ENCODE measurements at regions not wholly inside any gene's neighbourhood (a gene's known extent, or its start where the extent isn't known, plus 50 kb on each side); places are given as distances from the start of the nearest gene placed in this dataset.
A peak's percentile ranks its signal among the peaks of the same experiment; 100 is the strongest.
"Not testable (repeated sequence)": the region's sequence is repeated elsewhere in the genome, so short reads cannot be mapped to it uniquely, and the experiment has no call there.

DNA sequence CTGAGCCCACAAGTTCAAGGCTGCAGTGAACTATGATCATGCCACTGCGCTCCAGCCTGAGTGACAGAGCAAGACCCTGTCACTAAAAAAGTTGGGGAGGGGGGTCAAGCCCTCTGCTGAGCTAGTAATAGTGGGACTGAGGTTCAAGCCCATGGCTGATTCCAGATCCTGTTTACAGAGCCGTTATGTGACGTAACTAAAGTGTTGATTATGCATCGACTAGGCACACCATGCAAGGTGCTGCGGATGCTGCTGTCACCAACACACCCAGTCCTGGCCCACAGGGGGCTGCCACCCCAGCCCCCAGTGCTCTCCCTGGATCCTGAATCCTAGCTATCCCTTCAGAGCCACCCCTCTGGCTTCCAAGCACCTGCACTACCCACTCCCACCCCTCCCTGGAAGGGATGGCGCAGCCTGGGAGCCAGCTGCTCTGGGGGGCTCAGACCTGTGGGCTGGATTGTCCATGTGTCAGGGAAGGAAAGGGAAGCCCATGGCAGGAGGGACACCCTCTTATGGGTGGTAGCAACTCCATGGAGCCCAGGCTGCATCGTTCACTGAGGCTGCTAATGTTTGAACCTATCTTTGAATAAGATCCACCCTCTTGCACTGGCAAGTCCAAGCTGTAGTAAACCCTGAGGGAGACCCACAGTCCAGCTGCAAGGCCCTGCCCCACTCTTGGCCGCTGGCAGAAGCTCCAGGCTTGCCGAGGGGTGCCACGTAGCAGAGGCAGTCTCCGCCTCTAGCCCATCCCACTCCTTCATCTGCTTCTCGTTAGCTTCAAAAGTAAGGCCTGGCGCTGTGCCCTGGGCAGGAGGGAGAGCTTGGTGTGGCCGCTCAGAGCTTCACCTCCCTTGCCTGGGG, 95.0 kb downstream of the SNX5 start:
- peak; percentile 94 for DNase-seq (ENCODE audit: low spot score)

DNA sequence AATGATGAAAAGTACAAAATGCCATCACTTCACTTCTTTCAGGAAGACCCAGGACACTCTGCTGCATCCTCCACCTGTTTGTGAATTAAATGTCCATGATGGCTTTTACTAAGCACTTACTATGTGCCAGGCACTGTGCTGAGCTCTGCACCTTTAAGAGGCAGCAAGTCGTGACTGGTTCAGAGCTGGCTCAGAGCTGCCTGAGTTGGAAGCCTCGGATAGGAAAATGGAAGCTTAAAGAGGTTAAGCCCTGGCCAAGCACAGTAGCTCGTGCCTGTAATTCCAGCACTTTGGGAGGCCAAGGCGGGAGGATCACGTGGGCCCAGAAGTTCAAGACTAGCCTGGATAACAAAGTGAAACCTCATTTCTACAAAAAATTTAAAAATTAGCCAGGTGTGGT, 95.6 kb downstream of the SNX5 start:
- no peak for DNase-seq (ENCODE audit: low spot score)

DNA sequence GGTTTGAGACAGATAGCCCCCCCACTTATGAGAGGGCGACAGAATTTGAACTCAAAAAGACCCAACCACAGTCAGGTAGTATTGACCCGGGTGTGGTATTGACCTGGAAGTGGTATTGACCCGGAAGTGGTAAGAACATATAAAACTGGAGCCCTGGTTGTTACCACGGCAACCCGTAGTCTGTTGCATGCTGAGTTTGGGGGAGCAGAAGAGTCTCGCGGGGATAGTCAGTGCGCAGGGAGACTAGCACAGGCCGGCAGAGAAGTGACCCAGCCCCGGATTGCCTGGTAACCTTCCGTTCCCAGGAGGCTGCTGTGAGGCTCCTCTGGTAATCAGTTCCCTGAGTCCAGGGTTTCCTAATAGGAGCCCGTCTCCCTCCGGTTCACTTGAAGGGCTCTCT, 96.2 kb downstream of the SNX5 start:
- no peak for DNase-seq (ENCODE audit: low spot score)

DNA sequence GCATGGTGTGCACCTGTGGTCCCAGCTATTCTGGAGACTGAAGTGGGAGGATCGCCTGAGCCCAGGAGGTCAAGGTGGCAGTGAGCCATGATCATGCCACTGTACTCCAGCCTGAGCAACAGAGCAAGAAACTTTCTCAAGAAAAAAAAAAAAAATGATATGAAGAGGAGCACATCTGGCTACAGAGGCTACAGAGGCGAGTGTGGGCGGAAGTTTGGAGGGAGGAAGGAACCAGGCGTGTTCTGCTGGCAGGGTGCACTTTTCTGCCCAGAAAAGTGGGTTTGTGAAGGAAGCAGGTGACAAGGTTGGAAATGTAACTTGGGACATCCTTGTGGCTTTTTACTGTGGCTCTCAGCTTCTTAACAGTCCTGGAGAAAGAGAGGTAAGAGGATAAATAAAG, 96.7 kb downstream of the SNX5 start:
- no peak for DNase-seq (ENCODE audit: low spot score)

DNA sequence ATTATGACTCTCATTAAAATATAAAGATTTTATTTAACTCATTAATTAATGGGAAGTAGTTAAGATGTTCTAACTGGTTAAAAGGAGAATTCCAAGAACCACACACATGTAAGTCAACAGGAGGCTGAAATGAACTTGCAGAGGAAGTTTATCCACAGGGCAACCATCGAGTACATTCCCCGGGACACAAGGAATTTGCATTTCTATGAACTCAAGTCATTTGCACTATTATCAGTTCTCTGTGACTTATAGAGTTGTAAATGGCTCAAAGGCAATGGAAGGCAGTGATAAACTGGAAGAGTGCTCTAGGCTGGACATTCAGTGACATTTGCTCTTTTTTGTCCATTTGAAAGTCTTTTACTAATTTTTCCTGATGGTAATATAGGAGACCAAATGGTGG, 97.4 kb downstream of the SNX5 start:
- peak; percentile 26 for DNase-seq (ENCODE audit: low spot score)

DNA sequence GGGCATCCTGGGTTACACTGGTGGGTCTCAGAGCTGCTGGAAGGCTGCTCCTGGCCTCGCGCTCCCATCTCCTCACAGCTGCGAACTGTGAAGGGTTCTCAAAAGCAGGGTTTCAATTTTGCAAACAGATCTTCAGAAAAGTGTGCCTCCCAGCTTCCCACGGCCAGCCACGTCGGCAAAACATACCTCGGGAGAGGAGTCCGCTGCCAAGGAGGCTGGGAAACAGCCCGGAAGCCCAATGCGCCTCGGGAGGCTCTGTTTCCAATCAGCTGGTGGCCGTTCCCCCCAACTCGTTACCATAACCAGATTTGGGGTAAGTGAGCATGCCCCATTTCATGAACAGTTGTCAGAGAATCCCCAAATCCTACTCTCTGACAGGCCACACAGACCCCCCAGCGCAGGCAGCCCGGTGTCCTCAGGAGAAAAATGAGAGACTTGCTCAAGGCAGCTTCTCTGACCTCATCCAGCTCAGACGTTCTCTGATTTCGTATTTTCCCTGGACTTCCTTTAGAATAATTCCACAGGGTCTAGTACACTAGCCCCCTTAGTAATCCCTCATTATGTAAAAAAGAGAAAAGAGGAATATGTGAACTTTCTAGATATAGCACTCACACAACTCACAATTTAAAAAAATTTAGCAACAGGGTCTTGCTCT, 98.4 kb downstream of the SNX5 start:
- DNase-seq (ENCODE audit: low spot score): peak; percentile 44

DNA sequence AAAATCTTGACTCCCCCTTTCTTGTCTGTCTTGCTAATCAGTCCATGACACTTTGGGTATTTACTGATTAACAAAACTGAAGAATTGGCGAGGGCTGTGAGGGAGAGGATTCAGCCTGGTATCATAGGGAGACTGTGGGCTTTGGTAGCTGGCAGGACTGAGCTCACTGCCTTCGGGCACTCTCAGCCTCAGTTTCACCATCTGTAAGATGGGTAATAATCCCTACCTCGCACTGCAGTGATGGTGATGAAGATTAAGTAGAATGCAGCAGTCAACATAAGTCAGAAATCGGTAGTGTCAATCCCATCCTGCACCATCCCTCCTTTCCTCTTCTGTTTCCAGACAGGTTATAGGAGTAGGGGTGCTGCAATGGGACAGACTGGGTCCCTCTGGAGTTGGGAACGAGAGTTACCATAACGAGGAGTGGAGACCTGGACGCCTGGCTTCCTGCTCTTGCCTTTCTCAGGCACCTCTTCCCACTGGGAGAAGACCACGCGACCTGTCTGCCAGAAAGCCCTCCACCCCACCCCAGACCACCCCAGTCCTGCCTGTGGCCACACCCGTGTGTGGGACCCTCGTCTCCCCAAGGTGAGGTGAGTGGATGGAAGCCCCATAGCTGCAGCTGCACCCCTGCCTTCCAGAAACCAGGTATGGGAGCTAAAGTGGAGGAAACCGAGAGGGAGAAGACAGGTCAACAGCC, 99.1 kb downstream of the SNX5 start:
- DNase-seq (ENCODE audit: low spot score): no peak

DNA sequence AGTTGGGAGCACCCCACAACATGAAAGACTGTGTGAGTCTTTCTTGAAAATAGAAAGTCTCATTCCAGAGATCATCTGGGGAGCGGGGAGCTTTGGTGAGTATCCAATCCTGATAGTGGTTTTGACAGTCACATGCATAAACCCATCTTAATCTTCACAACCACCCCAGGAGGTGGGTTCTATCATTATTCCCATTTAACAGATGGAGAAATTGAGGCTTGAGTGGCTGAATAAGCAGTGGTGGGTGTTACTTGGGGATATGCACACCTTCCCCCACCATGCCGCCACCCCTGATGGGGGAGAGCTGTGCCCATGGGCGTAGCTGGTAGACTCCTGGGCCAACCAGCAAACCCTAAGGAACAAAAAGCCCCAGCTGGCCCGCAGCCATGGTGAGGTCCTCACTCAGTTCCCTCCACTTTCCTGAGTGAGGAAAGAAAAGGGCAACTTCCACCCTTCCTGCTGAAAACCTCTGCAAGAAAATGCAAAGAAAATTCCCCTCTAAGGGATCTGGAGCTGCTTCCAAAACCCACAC, 99.8 kb downstream of the SNX5 start:
- DNase-seq (ENCODE audit: low spot score): no peak

DNA sequence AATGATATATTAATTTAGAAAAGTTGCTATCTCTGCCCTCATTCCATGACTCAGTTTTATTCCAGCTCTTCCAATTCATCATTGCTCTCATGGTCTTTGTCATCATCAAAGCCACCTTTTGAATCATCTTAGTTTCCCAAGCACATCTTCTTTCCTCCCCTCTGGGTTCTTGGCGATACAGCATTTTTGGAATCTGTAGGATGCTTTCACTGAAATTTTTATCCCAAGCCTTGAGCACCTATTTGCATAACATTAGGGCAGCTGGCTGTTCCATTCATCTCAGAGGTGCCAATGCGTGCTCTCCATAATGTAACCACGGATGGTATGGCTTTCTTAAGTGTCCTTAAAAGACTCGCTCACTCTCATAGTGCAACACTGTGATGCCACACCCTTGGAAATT, 100.4 kb downstream of the SNX5 start:
- DNase-seq (ENCODE audit: low spot score): no peak

DNA sequence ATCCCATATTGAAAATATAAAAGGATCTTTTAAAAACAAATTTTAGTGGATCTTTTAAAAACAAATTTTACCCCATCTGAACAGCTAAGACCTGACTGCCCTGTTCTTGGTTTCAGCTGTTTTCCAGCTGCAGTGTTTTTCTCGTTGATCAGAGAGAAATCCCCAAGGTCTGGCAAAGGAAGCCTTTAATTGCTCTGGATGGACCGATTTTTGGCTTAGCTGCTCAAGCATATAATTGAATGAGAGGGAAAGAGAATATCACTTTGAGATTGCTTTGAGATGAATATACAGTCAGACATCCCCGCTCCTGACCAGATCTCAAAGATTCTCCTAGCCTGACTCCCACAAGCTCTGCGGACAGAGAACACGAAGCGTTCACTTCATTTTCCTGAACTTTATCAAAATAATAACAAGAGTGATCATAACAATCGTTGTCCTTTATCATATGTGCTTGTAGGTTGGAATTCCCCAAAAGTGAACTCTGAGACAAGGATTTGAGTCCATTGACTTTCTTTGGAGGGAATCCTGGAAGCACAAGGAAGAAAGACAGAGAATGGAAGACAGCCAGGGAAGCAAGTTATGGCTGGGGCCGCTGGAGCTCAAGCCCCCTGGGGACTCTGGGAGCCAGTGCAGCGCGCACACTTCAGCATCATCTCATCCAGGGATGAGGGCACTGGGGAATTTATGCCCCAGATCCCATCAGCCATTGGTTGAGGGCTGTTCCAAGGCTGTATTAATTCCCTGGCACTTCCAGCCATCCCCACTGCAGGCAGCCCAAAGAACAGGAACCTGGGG, 101.3 kb downstream of the SNX5 start:
- DNase-seq (ENCODE audit: low spot score): no peak

DNA sequence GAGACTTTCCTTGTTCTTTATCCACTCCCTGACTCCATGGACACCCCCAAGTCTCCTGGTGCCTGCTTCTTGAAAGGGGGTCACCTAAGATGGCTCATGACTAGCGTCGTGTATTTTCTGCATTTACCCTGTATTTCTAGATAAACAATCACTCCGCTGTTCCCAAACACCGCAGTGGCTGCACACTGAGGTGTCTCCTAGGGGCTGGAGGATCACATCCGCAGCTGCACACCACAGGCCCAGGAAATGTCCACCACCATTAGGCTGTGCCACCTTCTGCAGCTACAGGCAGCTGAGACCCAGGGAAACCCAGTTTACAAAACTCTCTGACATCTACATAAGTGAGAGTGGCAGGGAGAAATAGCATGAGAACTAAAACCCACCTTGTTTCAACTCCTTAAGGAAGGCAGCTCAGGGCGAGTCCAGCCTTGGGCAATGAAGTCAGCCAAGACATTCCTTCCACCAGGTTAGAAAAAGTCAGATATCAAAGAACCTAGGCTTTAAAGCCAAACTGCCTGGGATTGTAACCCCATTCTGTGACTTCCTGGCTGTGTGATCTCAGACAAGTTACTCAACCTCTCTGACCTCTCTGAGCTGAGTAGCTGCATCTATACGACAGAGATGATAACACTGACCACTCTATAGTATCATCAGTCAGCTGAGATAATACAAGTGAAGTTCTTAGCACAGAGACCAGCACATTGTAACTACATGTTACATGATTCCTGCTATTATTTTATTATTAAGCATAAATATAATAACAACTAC, 102.2 kb downstream of the SNX5 start:
- no peak for DNase-seq (ENCODE audit: low spot score)

DNA sequence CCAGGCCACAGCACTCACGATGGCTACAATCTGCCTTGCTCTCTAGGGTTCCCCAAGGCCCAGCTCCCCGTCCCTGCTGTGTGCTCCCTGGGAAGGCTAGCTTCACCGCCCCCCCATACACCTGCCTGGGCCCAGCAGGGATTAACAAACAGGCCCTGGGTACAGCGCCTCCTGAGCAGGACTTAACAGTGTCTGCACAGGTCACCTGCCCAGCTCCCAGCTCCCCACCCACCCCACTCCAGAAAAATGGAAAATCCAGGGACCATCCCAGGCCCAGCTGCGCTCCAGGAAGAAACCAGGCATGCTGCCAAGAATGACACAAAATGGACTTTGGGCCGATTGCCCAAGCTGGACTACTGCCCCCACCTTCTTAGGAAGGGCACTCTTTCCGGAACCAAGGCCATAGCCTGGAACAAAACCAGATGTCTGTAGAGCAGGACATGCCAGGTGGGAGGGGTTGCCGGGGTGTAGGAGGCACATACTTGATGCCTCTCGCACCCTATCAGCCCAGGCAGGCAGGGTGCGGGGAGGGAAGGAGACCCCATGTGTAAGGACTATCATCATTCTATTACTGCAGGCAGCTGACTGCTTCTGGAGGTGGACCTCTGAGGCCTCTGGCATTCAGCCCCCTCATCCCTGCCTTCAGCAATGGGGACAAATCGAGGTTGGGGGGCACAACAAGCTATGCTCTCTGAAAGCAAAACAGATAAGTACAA, 104.9 kb downstream of the SNX5 start:
- no peak for DNase-seq (ENCODE audit: low spot score)

DNA sequence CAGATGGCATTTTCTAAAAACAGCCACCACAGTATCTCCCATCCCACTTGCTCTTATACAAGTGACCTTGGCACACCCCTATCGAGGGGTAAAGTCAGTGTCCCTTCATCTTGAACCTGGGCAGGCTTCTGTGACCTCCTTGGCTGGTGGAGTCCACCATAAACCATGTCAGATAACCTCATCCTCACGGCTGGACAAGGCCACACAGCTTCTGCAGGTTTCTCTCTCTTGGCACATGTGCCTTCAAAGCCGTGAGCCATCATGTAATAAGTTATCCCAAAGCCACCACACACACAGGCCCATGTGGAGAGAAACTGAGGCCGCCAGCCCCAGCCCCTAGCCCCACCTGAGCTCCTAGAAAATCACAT, 105.4 kb downstream of the SNX5 start:
- DNase-seq (ENCODE audit: low spot score): no peak

DNA sequence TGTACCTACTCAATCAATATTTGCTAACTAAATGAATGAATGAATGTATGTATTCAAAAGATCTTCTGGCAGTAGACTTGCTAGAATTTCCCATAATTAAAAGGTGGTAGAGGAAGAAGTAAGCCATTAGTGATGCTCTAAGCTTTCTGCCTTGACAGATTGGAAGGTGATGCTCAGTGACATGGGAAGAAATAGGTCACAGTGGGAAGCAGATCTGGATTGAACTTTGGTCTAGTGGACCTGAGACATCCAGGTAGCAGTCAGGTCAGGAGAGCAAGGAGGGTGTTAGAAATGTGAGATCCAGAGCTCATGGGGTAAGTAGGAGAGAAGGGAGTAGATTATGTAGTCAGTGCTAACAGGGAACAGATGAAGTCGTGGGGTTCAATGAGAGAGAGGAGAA, 106.4 kb downstream of the SNX5 start:
- DNase-seq (ENCODE audit: low spot score): no peak

DNA sequence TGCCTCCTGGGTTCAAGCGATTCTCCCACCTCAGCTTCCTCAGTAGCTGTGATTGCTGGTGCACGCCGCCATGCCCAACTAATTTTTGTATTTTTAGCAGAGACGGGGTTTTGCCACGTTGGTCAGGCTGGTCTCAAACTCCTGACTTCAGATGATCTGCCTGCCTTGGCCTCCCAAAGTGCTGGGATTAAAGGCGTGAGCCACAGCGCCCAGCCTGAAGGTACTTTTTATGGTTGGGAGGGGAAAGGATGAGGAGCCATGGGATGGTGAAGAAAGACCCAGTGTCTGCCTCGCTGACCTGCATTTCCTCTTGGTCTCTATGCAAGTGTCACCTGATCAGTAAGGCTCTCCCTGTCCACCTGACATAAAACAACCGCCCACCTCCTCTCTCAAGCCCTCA, 107.0 kb downstream of the SNX5 start:
- not testable (repeated sequence) for DNase-seq (ENCODE audit: low spot score)

DNA sequence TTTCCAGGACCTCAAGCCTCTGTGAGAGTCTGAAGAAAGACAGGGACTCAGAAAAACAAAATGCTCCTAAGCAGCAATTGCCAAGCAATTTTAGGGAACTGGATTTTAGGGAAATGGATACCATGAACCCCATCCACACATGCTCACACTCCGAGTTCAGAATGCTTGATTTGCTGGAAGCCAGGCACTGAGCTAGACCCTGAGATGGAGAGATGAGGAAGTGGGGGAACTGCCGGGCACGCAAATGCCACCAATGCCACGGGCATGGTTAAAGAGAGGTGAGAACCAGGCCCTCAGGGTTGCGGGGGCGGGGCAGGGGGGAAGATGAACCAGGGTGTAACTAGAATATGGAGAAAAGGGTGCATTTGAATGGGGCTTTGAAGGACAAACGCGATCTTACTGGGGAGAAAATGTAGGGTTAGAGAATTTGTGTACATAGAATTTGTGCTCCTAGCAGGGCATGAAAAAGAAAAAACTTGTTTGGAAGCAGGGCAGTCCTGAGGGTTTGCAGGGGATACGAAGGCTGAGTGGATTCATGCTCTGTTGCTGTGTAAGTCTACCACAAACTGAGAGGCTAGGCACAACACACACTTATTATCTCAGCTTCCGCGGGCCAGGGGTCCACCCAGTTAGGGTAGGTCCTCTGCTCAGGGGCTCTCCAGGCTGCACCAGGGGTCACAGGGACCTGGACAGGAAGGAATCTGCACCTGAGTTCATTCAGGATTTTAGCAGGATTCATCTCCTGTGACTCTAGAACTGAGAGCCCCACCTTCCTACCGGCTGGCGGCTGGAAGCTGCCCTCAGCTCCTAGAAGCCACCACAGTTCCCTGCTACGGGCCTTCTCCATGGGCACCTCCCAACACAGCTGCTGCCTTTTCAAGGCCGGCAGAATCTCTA, 108.0 kb downstream of the SNX5 start:
- no peak for DNase-seq (ENCODE audit: low spot score)

DNA sequence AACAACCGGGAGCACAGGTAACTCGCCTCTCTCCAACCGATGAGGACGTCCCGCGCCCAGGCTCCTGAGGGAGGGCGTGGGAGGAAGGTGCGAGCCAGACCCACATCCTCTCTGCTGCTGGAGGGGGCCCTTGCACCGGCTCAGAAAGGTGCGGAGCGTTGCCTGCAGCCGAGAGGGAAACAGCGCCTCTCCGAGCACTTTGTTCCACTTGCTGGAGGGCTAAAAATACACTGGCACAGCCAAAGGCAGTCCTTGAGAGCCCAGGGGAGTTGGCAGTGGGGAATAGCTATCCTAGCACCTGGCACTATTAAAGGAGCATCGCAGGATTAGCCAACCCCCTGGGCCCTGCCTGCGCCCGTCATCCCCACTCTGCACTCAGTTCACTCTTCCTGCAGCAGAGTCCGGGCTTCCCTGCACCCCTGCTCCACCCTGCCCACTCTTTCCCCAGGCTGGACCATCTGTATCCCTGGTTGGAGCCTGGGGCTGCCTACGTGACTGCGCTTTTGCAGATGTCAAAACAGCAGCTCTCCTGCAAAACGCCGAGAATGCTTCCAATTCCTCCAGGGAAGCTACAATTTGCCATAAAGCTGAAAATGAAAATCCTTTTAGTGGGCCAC, 108.9 kb downstream of the SNX5 start:
- DNase-seq (ENCODE audit: low spot score): no peak

DNA sequence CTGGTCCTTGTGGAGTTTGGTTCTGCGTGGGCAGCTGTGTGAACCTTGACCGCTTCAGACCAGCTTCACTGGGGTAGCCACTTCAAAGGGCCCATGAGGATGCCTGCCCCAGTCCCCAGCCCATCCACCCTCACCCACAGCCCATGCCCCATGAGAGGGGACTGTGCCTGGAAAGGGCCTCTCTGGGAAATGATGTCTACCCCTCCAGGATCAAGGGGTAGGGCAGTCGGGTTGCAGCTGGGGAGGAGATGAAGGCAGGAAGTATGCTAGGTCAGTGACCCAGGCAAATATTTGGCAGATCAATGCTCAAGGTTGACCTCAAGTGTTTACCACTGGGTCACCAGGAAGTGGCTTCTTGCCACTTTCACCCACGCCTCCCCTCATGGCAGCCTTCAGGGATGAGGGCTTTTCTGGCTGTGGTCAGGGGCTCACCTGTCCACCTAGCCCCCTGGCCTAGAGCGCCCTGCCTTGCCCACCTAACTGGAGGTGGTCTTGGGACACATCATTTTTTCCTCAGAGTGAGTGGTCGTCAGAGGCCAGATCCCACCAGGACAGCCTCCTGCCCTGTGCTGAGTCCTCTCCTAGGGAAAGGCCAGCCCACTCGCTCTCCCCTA, 109.5 kb downstream of the SNX5 start:
- DNase-seq (ENCODE audit: low spot score): no peak
